Motor neuron (in vitro differentiated cells): ENCODE measurements at regions not wholly inside any gene's neighbourhood (a gene's known extent, or its start where the extent isn't known, plus 50 kb on each side); places are given as distances from the start of the nearest gene placed in this dataset.
A peak's percentile ranks its signal among the peaks of the same experiment; 100 is the strongest.

Source experiments
- ATAC-seq, 8 experiments: fragments of 200-7000 bp; cut with Tn5 transposase; replicated peaks in 6 of 8; 2 replicates each; pipeline ENCODE4 v1.8.0; 2021; ENCODE audit warnings: mild to moderate bottlenecking in 8 of 8, moderate library complexity in 8 of 8
- H3K27ac ChIP-seq, 2 donors: fragments of 250-450 bp; sonication (Bioruptor Pico); 2 replicates each; pipeline ENCODE4 v1.9.0; 2021; ENCODE audit warnings: antibody characterized with exemption in 2 of 2, mild to moderate bottlenecking in 2 of 2, moderate library complexity in 1 of 2
- H3K4me1 ChIP-seq, 2 donors: fragments of 250-450 bp; sonication (Bioruptor Pico); replicated peaks in 1 of 2; 2 replicates each; pipeline ENCODE4 v1.6.1; 2021; ENCODE audit warnings: antibody characterized with exemption in 2 of 2, mild to moderate bottlenecking in 2 of 2, moderate library complexity in 1 of 2
- H3K4me3 ChIP-seq, 5 donors: fragments of 250-450 bp; sonication (Bioruptor Pico); 2 replicates each; pipeline ENCODE4 v1.9.0; 2021; ENCODE audit warnings: antibody characterized with exemption in 5 of 5, mild to moderate bottlenecking in 5 of 5, moderate library complexity in 4 of 5
- WGBS, 10 experiments: fragments of 450-650 bp; shearing (Covaris generic); methylation state at CpG; one replicate each; pipeline ENCODE4 v1.0.0; 2022; 5-methylcytosine and 5-hydroxymethylcytosine counted together
- in situ Hi-C, 9 experiments: fragments of 400-800 bp; cut with MboI; loops; one replicate each; pipeline ENCODE4 v1.15.0; 2021; ENCODE audit warnings: low sequenced_read_pairs in 9 of 9, low pct_unique_long_range_greater_than_20kb in 2 of 9; ENCODE audit not compliant: unreplicated experiment in 9 of 9

GRCh38 chr1:55585402-55585792, 370.2 kb upstream of the USP24 start:
- Histone ChIP-seq H3K4me1 (peaks cover 3% of the 10 kb centered on the region in 2 donors), H3K27ac (no peak overlapping the region), H3K4me3 (no peak overlapping the region)
- no peak for ATAC-seq
- in situ Hi-C loops: no loop called here
- WGBS, 10 experiments: 70 to 100% (median 83%) methylated on average over 1 to 3 of the region's 3 CpGs; no CpG with 5 or more reads in 4 of the 10 experiments

- H3K4me1 ChIP-seq: peaks cover 3% of the 10 kb centered on the region in 2 donors
- ATAC-seq: peak in 5 of 8 experiments; percentile 20 to 70 (median 28)
- H3K4me3 ChIP-seq: no peak overlapping the region
- in situ Hi-C loops: no loop called here
- 0 to 67% (median 49%) methylated on average over 1 to 2 of the region's 2 CpGs; no CpG with 5 or more reads in 4 of the 10 experiments for WGBS, 10 experiments
- H3K27ac ChIP-seq: no peak overlapping the region
These were observed 369.6 kb upstream of the USP24 start for GRCh38 chr1:55584526-55585401.

- WGBS, 10 experiments: 4 to 93% (median 71%) methylated on average over 1 to 4 of the region's 4 CpGs; no CpG with 5 or more reads in 4 of the 10 experiments
- Histone ChIP-seq H3K27ac (no peak overlapping the region), H3K4me3 (no peak overlapping the region), H3K4me1 (peaks cover 3% of the 10 kb centered on the region in 2 donors)
- peak in 3 of 8 experiments; percentile 85 to 87 (median 87) for ATAC-seq
- in situ Hi-C loops: no loop called here
These were observed 366.9 kb upstream of the USP24 start for GRCh38 chr1:55582084-55582483.

GRCh38 chr1:55580845-55581332, 365.7 kb upstream of the USP24 start:
- peak; percentile 28 to 86 (median 68) for ATAC-seq
- WGBS, 10 experiments: 4 to 85% (median 70%) methylated on average over 2 to 3 of the region's 3 CpGs; no CpG with 5 or more reads in 3 of the 10 experiments
- H3K4me3 ChIP-seq: no peak overlapping the region
- in situ Hi-C loops: no loop called here
- H3K4me1 ChIP-seq: peaks cover 3% of the 10 kb centered on the region in 2 donors
- no peak overlapping the region for H3K27ac ChIP-seq

- WGBS, 10 experiments: 62 to 100% (median 82%) methylated on average over 1 to 3 of the region's 3 CpGs; no CpG with 5 or more reads in 5 of the 10 experiments
- peak in 2 of 8 experiments; percentile 3 to 44 for ATAC-seq
- peaks cover 0 to 3% of the 10 kb centered on the region in 2 donors for H3K4me1 ChIP-seq
- in situ Hi-C loops: no loop called here
- H3K27ac ChIP-seq: no peak overlapping the region
- H3K4me3 ChIP-seq: no peak overlapping the region
These were observed 364.3 kb upstream of the USP24 start for GRCh38 chr1:55579332-55580001.

- 43 to 85% (median 67%) methylated on average over 1 of the region's 1 CpG; no CpG with 5 or more reads in 5 of the 10 experiments for WGBS, 10 experiments
- no peak for ATAC-seq
- no peak overlapping the region for H3K4me3 ChIP-seq
- no peak overlapping the region for H3K27ac ChIP-seq
- in situ Hi-C loops: no loop called here
- peaks cover 0 to 3% of the 10 kb centered on the region in 2 donors for H3K4me1 ChIP-seq
These were observed 363.5 kb upstream of the USP24 start for GRCh38 chr1:55578646-55579045.

GRCh38 chr1:55575571-55576279, 360.6 kb upstream of the USP24 start:
- no peak for ATAC-seq
- H3K27ac ChIP-seq: no peak overlapping the region
- peaks cover 0 to 2% of the 10 kb centered on the region in 2 donors for H3K4me1 ChIP-seq
- H3K4me3 ChIP-seq: no peak overlapping the region
- in situ Hi-C loops: no loop called here
- 89 to 100% (median 91%) methylated on average over 1 to 4 of the region's 4 CpGs; no CpG with 5 or more reads in 5 of the 10 experiments for WGBS, 10 experiments

GRCh38 chr1:55574691-55575225, 359.6 kb upstream of the USP24 start:
- no peak for ATAC-seq
- H3K27ac ChIP-seq: no peak overlapping the region

GRCh38 chr1:55572878-55573734, 357.9 kb upstream of the USP24 start:
- H3K4me1 ChIP-seq: peaks cover 0 to 2% of the 10 kb centered on the region in 2 donors
- no peak overlapping the region for H3K27ac ChIP-seq
- WGBS, 10 experiments: 40 to 96% (median 72%) methylated on average over 1 to 13 of the region's 14 CpGs
- H3K4me3 ChIP-seq: no peak overlapping the region
- in situ Hi-C loops: no loop called here
- peak in 6 of 8 experiments; percentile 40 to 68 (median 60) for ATAC-seq

More at GRCh38 chr1:55574691-55575225, 359.6 kb upstream of the USP24 start:
- WGBS, 10 experiments: 50 to 94% (median 78%) methylated on average over 2 to 5 of the region's 5 CpGs; no CpG with 5 or more reads in 3 of the 10 experiments
- in situ Hi-C loops: no loop called here
- Histone ChIP-seq H3K4me1 (peaks cover 0 to 2% of the 10 kb centered on the region in 2 donors), H3K4me3 (no peak overlapping the region)

- in situ Hi-C loops: no loop called here
- Histone ChIP-seq H3K4me1 (peaks cover 0 to 2% of the 10 kb centered on the region in 2 donors), H3K4me3 (no peak overlapping the region), H3K27ac (no peak overlapping the region)
- 71 to 100% (median 99%) methylated on average over 2 to 3 of the region's 3 CpGs for WGBS, 10 experiments
- ATAC-seq: no peak
These were observed 356.6 kb upstream of the USP24 start for GRCh38 chr1:55571767-55572166.

GRCh38 chr1:55569417-55569816, 354.3 kb upstream of the USP24 start:
- Histone ChIP-seq H3K4me3 (no peak overlapping the region), H3K27ac (no peak overlapping the region), H3K4me1 (peaks cover 0 to 2% of the 10 kb centered on the region in 2 donors)
- 63 to 100% (median 92%) methylated on average over 1 to 2 of the region's 2 CpGs for WGBS, 10 experiments
- in situ Hi-C loops: no loop called here
- no peak for ATAC-seq

GRCh38 chr1:55568732-55569131, 353.6 kb upstream of the USP24 start:
- no peak for ATAC-seq
- in situ Hi-C loops: no loop called here
- H3K4me3 ChIP-seq: no peak overlapping the region
- no peak overlapping the region for H3K27ac ChIP-seq
- peaks cover 0 to 2% of the 10 kb centered on the region in 2 donors for H3K4me1 ChIP-seq
- WGBS, 10 experiments: 57 to 97% (median 87%) methylated on average over 1 to 2 of the region's 2 CpGs; no CpG with 5 or more reads in 1 of the 10 experiments
